IMR-90 (cell line): ENCODE measurements at regions not wholly inside any gene's neighbourhood (a gene's known extent, or its start where the extent isn't known, plus 50 kb on each side); places are given as distances from the start of the nearest gene placed in this dataset.

ENCODE experiments used
- ATAC-seq: fragments of 200-7000 bp; cut with Tn5 transposase; 2 replicates; pipeline ENCODE4 v1.9.1; 2020; ENCODE audit warnings: low read depth, mild to moderate bottlenecking, moderate library complexity
- BruUV-seq: library from RNA; stranded (reverse); fragments of 400-500 nt; replicated peaks from 2 replicates; lab custom pipeline; 2021; lab: Mats Ljungman, UMichigan
- CTCF ChIA-PET: fragments of 300-600 bp; formaldehyde crosslinking; extraction: SDS; loops from one replicate; lab custom pipeline; 2021; ENCODE audit warnings: antibody characterized with exemption; lab: Yijun Ruan, JAX
- POLR2A ChIA-PET: fragments of 300-600 bp; sonication (Branson Sonifier 250); formaldehyde crosslinking; loops from one replicate; lab custom pipeline; 2022; ENCODE audit warnings: antibody characterized with exemption; ENCODE audit not compliant: unreplicated experiment; lab: Charles Lee
- DNase-seq: peaks from one replicate; pipeline ENCODE4 v3.0.0; 2013
- H2AFZ ChIP-seq: replicated peaks from 2 replicates; pipeline ENCODE3; 2013; ENCODE audit warnings: low read length, mild to moderate bottlenecking; ENCODE audit not compliant: poor library complexity
- H2AK5ac ChIP-seq: 2 replicates; pipeline ENCODE4 v1.6.1; 2013; ENCODE audit warnings: low read depth, low read length, inconsistent platforms
- H2AK9ac ChIP-seq: replicated peaks from 2 replicates; pipeline ENCODE3; 2013; ENCODE audit warnings: mild to moderate bottlenecking, low read depth, low read length, moderate library complexity; ENCODE audit not compliant: poor library complexity
- H2BK120ac ChIP-seq: 2 replicates; pipeline ENCODE4 v1.6.1; 2013; ENCODE audit warnings: low read depth, low read length, inconsistent platforms
- H2BK15ac ChIP-seq: 3 replicates; pipeline ENCODE4 v1.6.1; 2013; ENCODE audit warnings: low read depth, low read length, inconsistent platforms
- H2BK20ac ChIP-seq: 2 replicates; pipeline ENCODE4 v1.6.1; 2013; ENCODE audit warnings: low read depth, mild to moderate bottlenecking, inconsistent platforms, low read length, moderate library complexity
- H2BK5ac ChIP-seq: 2 replicates; pipeline ENCODE4 v1.6.1; 2013; ENCODE audit warnings: mild to moderate bottlenecking, low read depth, low read length, inconsistent platforms; ENCODE audit not compliant: poor library complexity, severe bottlenecking
- H3K14ac ChIP-seq: replicated peaks from 2 replicates; pipeline ENCODE4 v1.6.1; 2013; ENCODE audit warnings: low read depth, low read length, inconsistent platforms
- H3K18ac ChIP-seq: 2 replicates; pipeline ENCODE4 v1.6.1; 2013; ENCODE audit warnings: low read depth, low read length, control low read depth
- H3K23ac ChIP-seq: 2 replicates; pipeline ENCODE4 v1.6.1; 2013; ENCODE audit warnings: low read depth, low read length, inconsistent platforms
- H3K27ac ChIP-seq: 2 replicates; pipeline ENCODE4 v1.5.1; 2013; ENCODE audit warnings: mild to moderate bottlenecking, control low read depth, low read length; ENCODE audit not compliant: insufficient read depth
- H3K27me3 ChIP-seq: 2 replicates; pipeline ENCODE4 v1.6.1; 2013; ENCODE audit warnings: low read length; ENCODE audit not compliant: control insufficient read depth, insufficient read depth
- H3K36me3 ChIP-seq: 2 replicates; pipeline ENCODE4 v1.6.1; 2013; ENCODE audit warnings: low read length, mixed read lengths; ENCODE audit not compliant: control insufficient read depth, insufficient read depth
- H3K4ac ChIP-seq: 2 replicates; pipeline ENCODE4 v1.6.1; 2013; ENCODE audit warnings: low read depth, low read length, inconsistent platforms
- H3K4me1 ChIP-seq: 2 replicates; pipeline ENCODE4 v1.6.1; 2013; ENCODE audit warnings: low read length, mixed read lengths; ENCODE audit not compliant: control insufficient read depth, insufficient read depth
- H3K4me2 ChIP-seq: 2 replicates; pipeline ENCODE4 v1.6.1; 2013; ENCODE audit warnings: low read depth, mild to moderate bottlenecking, control low read depth, low read length, moderate library complexity
- H3K4me3 ChIP-seq: 2 replicates; pipeline ENCODE4 v1.5.1; 2013; ENCODE audit warnings: low read depth, mild to moderate bottlenecking, control low read depth, low read length, moderate library complexity; ENCODE audit not compliant: insufficient read depth
- H3K56ac ChIP-seq: 2 replicates; pipeline ENCODE4 v1.6.1; 2013; ENCODE audit warnings: low read length, inconsistent platforms; ENCODE audit not compliant: insufficient read depth; ENCODE audit errors: extremely low read depth
- H3K79me1 ChIP-seq, 2 experiments: 2 replicates each; pipeline ENCODE4 v1.6.1; 2013; ENCODE audit warnings: low read length in 2 of 2, inconsistent platforms in 1 of 2, low read depth in 1 of 2
- H3K9ac ChIP-seq: 2 replicates; pipeline ENCODE4 v1.6.1; 2013; ENCODE audit warnings: low read depth, low read length, control low read depth
- H3K9me1 ChIP-seq: 2 replicates; pipeline ENCODE4 v1.6.1; 2013; ENCODE audit warnings: low read length, inconsistent platforms; ENCODE audit not compliant: insufficient read depth
- H3K9me3 ChIP-seq: 2 replicates; pipeline ENCODE4 v1.6.1; 2013; ENCODE audit warnings: low read length; ENCODE audit not compliant: control insufficient read depth, insufficient read depth
- H4K20me1 ChIP-seq: 2 replicates; pipeline ENCODE4 v1.6.1; 2013; ENCODE audit warnings: low read length, inconsistent platforms; ENCODE audit not compliant: insufficient read depth
- H4K5ac ChIP-seq: 2 replicates; pipeline ENCODE4 v1.6.1; 2013; ENCODE audit warnings: mild to moderate bottlenecking, low read depth, low read length, control low read depth
- H4K8ac ChIP-seq, 2 experiments: 2 replicates each; pipeline ENCODE4 v1.6.1; 2013; ENCODE audit warnings: low read depth in 2 of 2, low read length in 2 of 2, control low read depth in 1 of 2, inconsistent platforms in 1 of 2
- H4K91ac ChIP-seq: 2 replicates; pipeline ENCODE4 v1.6.1; 2013; ENCODE audit warnings: low read depth, low read length, inconsistent platforms; ENCODE audit not compliant: insufficient read depth
- BHLHE40 ChIP-seq: fragments of 150-350 bp; IDR thresholded peaks from 2 replicates; pipeline ENCODE4 v1.6.1; 2016; ENCODE audit warnings: mild to moderate bottlenecking, low read depth, low read length
- CEBPB ChIP-seq: IDR thresholded peaks from 2 replicates; pipeline ENCODE4 v1.6.1; 2012; ENCODE audit warnings: low read depth, low read length, improper control_type of control experiment
- CHD1 ChIP-seq: IDR thresholded peaks from 2 replicates; pipeline ENCODE4 v1.6.1; 2012; ENCODE audit warnings: low read depth, low read length, improper control_type of control experiment
- ELK1 ChIP-seq: fragments of 150-350 bp; IDR thresholded peaks from 2 replicates; pipeline ENCODE4 v1.6.1; 2016; ENCODE audit warnings: low read depth, mild to moderate bottlenecking, low read length, moderate library complexity, borderline replicate concordance
- FOS ChIP-seq: fragments of 150-350 bp; IDR thresholded peaks from 2 replicates; pipeline ENCODE4 v1.6.1; 2016; ENCODE audit warnings: low read depth, low read length
- MAZ ChIP-seq: IDR thresholded peaks from 2 replicates; pipeline ENCODE4 v1.6.1; 2012; ENCODE audit warnings: low read depth, mild to moderate bottlenecking, low read length, improper control_type of control experiment, moderate library complexity, borderline replicate concordance
- MXI1 ChIP-seq: IDR thresholded peaks from 2 replicates; pipeline ENCODE4 v1.6.1; 2012; ENCODE audit warnings: low read depth, mild to moderate bottlenecking, low read length, moderate library complexity, borderline replicate concordance
- NFE2L2 ChIP-seq: fragments of 150-350 bp; IDR thresholded peaks from 2 replicates; pipeline ENCODE4 v1.6.1; 2016; ENCODE audit warnings: low read depth, mild to moderate bottlenecking, low read length
- POLR2A ChIP-seq: IDR thresholded peaks from 2 replicates; pipeline ENCODE4 v1.6.1; 2012; ENCODE audit warnings: mild to moderate bottlenecking, low read depth, low read length
- RAD21 ChIP-seq: IDR thresholded peaks from 2 replicates; pipeline ENCODE4 v1.6.1; 2012; ENCODE audit warnings: low read length, improper control_type of control experiment
- RCOR1 ChIP-seq: IDR thresholded peaks from 2 replicates; pipeline ENCODE4 v1.6.1; 2012; ENCODE audit warnings: mild to moderate bottlenecking, low read length, improper control_type of control experiment; ENCODE audit not compliant: insufficient replicate concordance
- RFX5 ChIP-seq: IDR thresholded peaks from 2 replicates; pipeline ENCODE4 v1.8.0; 2012; ENCODE audit warnings: low read depth, mild to moderate bottlenecking, low read length, moderate library complexity
- SMC3 ChIP-seq: fragments of 150-350 bp; IDR thresholded peaks from 2 replicates; pipeline ENCODE4 v1.6.1; 2016; ENCODE audit warnings: low read depth, mild to moderate bottlenecking, antibody characterized with exemption, low read length, moderate library complexity
- USF2 ChIP-seq: fragments of 150-350 bp; IDR thresholded peaks from 2 replicates; pipeline ENCODE4 v1.6.1; 2017; ENCODE audit warnings: mild to moderate bottlenecking, antibody characterized with exemption, low read length, low read depth
- WGBS, 2 experiments: methylation state at CpG; one replicate each; pipeline versions ENCODE4 v1.1.5 to v1.1.7; 2013; ENCODE audit warnings: missing lambda C conversion rate in 2 of 2; ENCODE audit not compliant: insufficient read length in 1 of 2; ENCODE audit errors: extremely low coverage in 2 of 2; 5-methylcytosine and 5-hydroxymethylcytosine counted together
- dilution Hi-C: fragments of 300-500 bp; cut with HindIII; formaldehyde crosslinking; loops from one replicate; pipeline ENCODE4 v1.14.3; 2018; ENCODE audit warnings: low sequenced_read_pairs; ENCODE audit not compliant: unreplicated experiment
- in situ Hi-C: fragments of 300-500 bp; cut with MboI; formaldehyde crosslinking; loops from 3 replicates; pipeline ENCODE4 v1.14.3; 2019; ENCODE audit warnings: low sequenced_read_pairs, inconsistent platforms, mixed read lengths
- intact Hi-C: fragments of 100-400 bp; cut with micrococcal nuclease; formaldehyde crosslinking; loops from 2 replicates; pipeline ENCODE4 v1.10.0; 2022
- TF ChIP-seq, protein P1 (sequence below): conservative IDR thresholded peaks from 2 replicates; pipeline ENCODE4 v1.5.1; 2012; ENCODE audit warnings: mild to moderate bottlenecking, low read depth, low read length, improper control_type of control experiment

- Histone ChIP-seq H2BK5ac (no peak overlapping the region), H3K4ac (no peak overlapping the region), H3K23ac (no peak overlapping the region), H2BK20ac (no peak overlapping the region), H3K14ac (no peak overlapping the region), H3K4me2 (no peak overlapping the region), H3K27me3 (peaks cover 22% of the 10 kb centered on the region), H3K4me1 (peaks cover 5% of the 10 kb centered on the region), H2AK5ac (no peak overlapping the region), H3K18ac (no peak overlapping the region), H3K9me3 (no peaks in the 10 kb centered on the region; the same call in 1 of the 2 replicates), H2AK9ac (no peak overlapping the region), H2AFZ (no peak overlapping the region), H4K8ac (no peak overlapping the region), H4K5ac (no peak overlapping the region), H3K9me1 (peaks cover 6% of the 10 kb centered on the region; the same call in 1 of the 2 replicates), H3K4me3 (no peak overlapping the region), H3K27ac (no peak overlapping the region), H2BK15ac (no peak overlapping the region), H2BK120ac (no peak overlapping the region), H3K9ac (no peak overlapping the region), H4K20me1 (no peaks in the 10 kb centered on the region; the same call in 1 of the 2 replicates), H3K36me3 (no peaks in the 10 kb centered on the region), H4K91ac (no peak overlapping the region), H3K56ac (no peak overlapping the region), H3K79me1 (no peaks in the 10 kb centered on the region)
- dilution Hi-C loops (no loop called here), in situ Hi-C loops (no loop called here), intact Hi-C loops (no loop called here)
- CTCF ChIA-PET: no interaction called here
- ATAC-seq: no peak
- no peak for DNase-seq
- BruUV-seq: no TSS peak
- 70% methylated on average over 2 of the region's 9 CpGs; no CpG with 5 or more reads in 1 of the 2 experiments for WGBS, 2 experiments
- POLR2A ChIA-PET: no interaction called here
- no peak for TF ChIP-seq RFX5
- TF ChIP-seq, protein P1, sequence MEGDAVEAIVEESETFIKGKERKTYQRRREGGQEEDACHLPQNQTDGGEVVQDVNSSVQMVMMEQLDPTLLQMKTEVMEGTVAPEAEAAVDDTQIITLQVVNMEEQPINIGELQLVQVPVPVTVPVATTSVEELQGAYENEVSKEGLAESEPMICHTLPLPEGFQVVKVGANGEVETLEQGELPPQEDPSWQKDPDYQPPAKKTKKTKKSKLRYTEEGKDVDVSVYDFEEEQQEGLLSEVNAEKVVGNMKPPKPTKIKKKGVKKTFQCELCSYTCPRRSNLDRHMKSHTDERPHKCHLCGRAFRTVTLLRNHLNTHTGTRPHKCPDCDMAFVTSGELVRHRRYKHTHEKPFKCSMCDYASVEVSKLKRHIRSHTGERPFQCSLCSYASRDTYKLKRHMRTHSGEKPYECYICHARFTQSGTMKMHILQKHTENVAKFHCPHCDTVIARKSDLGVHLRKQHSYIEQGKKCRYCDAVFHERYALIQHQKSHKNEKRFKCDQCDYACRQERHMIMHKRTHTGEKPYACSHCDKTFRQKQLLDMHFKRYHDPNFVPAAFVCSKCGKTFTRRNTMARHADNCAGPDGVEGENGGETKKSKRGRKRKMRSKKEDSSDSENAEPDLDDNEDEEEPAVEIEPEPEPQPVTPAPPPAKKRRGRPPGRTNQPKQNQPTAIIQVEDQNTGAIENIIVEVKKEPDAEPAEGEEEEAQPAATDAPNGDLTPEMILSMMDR: no peak
- TF ChIP-seq MAZ: no peak
- TF ChIP-seq POLR2A: no peak
- TF ChIP-seq SMC3: no peak
- no peak for TF ChIP-seq CEBPB
- no peak for TF ChIP-seq RAD21
- TF ChIP-seq BHLHE40: no peak
- TF ChIP-seq NFE2L2: no peak
- TF ChIP-seq RCOR1: no peak
- TF ChIP-seq ELK1: no peak
- no peak for TF ChIP-seq CHD1
- no peak for TF ChIP-seq FOS
- no peak for TF ChIP-seq MXI1
- TF ChIP-seq USF2: no peak
Observed at GRCh38 chr10:78620985-78621799, 447.6 kb upstream of the ZMIZ1 start.
